AG08396 (cell line): ENCODE measurements at regions not wholly inside any gene's neighbourhood (a gene's known extent, or its start where the extent isn't known, plus 50 kb on each side); places are given as distances from the start of the nearest gene placed in this dataset.
"Not testable (repeated sequence)": the region's sequence is repeated elsewhere in the genome, so short reads cannot be mapped to it uniquely, and the experiment has no call there.

ENCODE experiments used
- DNase-seq: peaks from one replicate; pipeline ENCODE4 v3.0.0; 2012; ENCODE audit warnings: low spot score, mixed read lengths

DNA sequence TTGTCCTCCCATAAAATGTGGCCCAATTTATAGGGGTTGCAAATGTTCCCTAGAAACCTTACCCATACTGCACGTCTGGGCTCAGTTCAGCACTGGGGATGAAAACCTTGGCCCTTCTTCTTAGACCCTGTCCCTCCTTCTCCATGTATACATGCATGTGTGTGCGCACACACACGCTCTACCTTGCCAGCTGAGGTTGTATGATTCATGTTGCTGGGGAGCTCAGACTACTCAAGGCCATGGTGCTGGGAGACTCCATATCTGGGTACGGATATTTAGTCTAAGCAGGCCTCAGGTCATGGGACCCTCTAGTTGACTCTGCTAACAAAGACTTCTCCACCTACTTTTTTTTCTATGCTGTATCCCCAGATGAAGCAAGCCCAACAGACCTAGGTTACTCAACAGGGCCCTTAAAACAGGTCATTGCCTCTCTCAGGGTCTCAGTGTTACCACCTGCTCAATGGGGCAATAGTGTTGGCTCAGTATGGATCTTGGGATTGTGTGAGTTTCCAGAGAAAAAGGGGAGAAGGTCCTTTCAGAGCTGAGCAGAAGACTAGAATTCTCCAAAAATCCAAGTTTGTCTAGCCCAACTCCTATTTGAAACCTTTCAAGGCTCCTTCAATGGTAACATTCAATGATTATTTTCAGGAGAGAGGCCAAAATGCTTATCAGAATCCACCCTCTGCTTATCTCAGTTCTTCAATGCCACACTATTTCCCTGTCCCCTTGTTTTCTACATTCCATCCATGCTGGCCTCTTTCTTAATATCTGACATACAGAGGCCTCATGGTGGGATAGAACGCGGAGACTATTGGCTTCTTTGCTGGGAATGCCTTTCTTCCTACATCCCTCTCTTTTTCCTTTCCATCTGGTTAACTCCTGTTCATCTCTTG, 123.6 kb upstream of the PITX1 start:
- DNase-seq = no peak

DNA sequence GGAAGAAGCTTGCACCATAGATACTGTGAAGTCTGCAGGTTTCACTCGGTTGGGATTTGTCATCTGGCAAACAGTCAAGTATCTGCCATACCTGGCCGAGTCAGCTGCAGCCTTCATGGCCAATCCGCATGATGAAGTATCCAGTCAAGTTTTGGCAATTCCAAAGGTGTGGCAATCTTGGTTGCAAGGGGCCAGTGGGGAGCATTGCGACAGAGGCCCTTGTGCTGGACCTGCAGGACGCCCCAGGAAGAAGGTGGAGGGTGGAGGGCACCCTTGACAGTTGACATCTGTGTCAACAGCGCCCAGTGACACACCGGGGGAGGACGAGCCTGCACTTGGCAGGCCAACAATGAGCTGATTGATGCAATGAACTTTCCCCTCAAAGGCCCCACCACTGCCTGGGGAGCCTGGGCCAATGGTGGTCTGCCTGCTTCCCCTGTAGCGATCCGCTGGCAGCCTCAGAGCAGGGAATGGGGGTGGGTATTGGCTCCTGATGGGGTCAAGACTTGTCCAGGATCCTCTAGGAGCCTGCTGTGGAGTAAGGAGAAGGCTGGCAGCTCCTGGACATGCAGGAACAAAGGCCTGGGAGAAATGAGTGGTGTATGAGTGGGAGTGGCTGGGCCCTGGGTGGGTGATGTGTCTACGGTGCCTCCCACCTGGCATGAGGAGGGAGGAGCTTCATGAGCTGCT, 122.8 kb upstream of the PITX1 start:
- DNase-seq = no peak

DNA sequence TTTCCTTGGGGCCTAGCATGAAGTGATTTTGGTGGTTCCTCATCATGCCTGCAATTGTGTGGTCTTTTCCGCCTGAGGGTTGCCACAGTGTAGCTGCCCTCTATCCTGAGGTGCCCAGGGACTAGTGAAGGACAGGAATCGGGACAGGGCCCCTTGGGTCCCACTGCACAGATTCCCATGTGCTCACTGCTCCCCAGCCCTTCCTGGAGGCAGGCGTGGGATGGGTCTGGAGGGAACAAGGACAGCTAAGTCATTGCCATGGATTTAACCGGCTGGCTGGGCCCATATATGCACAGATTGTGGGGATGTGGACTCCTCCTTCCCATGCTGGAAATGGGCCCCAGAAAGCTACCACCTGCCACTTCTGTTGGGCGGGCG, 122.3 kb upstream of the PITX1 start:
- DNase-seq = no peak

DNA sequence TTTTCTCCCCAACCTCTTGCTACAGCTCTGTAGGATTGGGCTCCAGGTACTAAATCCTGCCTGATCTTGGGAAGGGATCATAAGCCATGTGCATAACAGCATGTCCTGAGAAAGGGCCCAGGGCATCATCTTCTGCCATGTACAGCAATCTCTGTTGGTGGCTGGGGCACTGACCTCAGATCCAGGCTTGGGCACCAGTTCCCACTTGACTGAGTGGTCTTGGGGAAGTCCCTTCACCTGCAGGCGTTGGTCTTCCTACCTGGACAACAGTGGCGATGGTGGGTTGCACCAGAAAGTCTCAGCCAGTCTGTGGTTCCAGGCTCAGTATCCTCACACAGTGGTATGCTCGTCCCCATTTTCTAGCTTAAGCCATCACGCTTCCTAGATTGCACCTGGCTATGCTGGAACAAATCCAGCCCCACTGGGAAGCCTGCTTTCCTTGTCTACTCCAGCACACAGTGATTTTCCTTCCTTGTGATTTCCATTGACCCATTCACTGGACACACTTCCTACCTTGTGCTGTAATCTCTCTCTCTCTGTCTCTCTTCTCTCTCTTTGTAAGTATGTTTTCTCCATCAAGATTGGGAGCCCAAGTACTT, 121.7 kb upstream of the PITX1 start:
- DNase-seq = no peak

DNA sequence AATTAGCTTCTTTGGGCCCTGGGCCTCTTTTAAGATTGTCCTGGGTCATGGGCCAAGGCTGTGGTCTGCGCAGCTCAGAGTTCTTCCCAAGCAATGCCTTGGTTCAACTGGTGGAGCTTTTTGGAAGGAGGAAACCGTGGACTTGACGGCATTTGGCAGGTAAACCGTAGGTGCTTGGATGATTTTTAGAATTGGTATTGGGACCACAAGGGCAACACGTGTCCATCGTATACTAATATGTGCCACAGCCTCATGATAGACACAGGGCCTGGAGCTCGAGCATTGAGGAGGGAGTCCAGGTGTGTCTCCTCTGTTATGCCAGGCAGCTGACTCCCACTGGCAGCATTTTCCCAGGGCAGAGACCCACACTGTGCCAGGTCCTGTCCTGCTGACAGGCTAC, 120.9 kb upstream of the PITX1 start:
- DNase-seq = no peak

DNA sequence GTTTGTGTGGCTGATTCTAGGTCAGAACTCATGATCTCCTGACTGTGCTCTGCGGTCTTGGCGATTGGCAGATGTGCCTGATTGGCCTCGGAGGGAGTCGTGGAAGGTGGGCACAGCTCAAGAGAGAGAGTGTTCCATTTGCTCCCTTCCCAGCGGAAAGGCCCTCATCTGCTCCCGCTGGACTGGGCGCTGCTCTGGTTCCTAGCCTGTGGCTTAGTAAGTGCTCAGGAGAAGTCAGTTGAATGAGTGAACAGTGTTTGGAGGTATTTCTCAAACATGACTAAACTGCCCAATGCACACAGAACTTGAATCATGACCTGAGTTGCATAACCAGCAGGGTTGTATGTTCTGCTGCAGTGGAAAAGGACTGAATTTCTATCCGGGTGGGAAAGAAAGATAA, 120.2 kb upstream of the PITX1 start:
- DNase-seq = no peak

DNA sequence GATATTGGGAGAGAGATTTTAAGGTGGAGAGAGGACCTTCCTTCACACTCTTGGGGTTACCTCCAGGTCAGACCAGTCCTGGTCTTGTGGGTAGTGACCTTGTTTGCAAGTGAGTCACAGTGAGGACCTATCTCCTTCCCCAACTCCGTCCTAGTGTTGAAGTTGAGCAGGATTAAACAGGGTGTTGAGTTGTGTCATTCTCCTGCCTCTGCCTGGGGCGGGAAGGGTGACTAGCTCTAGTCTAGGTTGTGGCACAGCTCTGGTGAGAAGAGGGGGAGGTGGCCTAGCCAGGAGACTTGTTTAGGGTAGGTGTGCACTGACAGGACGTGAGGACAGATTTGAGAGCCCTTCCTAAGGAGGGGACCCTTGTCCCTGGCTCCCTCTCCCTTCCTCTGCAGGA, 119.6 kb upstream of the PITX1 start:
- DNase-seq = no peak

DNA sequence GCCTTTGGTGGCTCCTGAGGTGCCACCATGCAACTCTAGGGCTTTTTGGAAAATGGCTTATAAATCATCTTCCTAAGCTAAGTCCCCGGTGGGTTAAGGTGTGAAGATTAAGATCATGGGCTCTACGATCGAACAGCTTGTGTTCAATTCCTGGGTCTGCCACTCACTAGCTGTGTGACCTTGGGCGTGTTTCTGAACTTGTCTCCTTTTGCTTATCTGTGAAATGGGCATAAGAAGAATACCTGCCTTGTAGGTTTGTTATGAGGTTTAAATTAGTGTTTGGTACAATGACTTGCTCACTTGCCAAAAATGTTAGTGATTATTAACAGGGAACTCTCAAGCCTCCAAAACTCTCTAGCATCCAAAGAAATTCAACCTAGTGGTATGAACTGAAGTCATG, 119.2 kb upstream of the PITX1 start:
- DNase-seq = no peak

DNA sequence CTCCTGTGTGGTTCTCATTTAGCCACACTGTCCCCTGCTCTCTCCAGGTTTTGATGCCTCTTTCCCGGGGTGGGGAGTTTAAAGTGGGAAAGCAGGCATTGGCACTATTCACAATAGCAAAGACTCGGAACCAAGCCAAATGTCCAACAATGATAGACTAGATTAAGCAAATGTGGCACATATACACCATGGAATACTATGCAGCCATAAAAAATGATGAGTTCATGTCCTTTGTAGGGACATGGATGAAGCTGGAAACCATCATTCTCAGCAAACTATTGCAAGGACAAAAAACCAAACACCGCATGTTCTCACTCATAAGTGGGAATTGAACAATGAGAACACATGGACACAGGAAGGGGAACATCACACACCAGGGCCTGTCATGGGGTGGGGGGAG, 117.6 kb upstream of the PITX1 start:
- not testable (repeated sequence) for DNase-seq

DNA sequence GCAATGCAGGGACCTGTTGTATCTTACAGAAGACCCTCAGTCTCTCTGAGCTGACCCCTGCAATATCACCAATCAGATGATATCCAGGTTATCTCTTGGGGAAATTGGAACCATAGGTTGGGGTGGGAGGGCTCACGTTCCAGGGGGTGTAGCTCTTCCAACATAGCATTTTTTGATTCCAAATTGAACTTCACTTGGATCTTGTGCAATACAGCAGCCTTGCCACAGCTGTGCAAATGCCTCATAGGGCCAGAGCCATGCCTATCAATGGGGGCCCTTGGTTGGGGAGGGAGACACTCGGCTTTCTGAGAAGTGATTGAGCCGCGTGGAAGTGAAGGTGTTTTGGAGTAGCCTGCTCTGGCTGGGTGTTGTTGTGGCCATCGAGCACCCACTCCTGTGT, 117.2 kb upstream of the PITX1 start:
- no peak for DNase-seq

DNA sequence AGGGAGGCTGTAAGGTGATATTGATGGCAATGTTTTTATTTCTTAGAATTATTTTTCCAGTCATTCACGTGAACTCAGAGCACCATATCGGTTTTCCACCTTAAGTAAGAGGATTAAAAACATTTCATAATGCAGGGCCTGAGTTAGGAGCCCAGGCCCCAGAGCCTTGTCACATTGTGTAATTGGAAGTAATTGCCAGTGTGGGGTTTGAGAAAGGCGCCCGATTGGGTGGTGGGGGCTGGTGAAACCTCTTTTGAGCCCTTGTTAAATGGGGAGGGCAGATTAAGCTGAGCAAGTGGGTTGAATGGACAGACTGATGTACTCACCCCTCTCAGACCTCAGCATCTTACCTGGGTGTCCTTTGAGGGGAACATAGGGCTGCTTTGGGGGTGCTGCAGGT, 116.7 kb upstream of the PITX1 start:
- no peak for DNase-seq

DNA sequence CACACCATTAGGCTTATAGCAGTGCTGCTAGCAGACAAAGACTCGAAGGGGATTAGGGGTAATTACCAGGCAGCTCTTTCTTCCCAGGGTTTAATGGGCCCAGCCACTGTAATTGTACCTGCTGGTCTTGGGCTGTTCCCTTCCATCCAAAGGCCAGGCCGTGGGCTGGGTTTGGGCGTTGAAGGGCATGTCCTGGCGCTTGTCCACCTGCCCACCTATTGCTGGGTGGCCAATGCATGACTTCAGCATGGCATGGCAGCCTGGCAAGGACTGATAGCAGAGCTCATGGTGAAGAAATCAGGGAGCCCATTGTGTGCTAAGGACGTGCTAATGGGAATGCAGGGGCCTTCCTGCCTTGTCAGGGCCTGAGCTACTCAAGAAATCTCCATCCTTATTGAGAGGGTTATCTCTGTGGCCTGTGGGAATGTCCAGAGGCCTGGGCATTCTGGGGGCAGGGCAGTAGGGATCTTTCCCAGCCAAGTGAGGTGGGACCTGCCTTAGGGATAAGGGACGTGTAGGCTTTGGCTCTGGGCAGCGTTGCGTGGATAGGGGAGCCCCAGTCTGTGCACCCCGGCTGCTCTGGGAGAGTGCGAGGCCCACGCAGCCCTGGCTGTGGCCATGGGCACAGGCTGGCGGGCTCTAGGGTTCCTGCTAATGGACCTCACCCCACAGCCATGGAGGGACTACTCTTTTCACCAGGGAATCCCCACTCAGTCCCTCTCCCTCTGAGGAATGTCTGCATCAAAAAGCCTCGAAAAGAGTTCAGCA, 116.1 kb upstream of the PITX1 start:
- DNase-seq = no peak

DNA sequence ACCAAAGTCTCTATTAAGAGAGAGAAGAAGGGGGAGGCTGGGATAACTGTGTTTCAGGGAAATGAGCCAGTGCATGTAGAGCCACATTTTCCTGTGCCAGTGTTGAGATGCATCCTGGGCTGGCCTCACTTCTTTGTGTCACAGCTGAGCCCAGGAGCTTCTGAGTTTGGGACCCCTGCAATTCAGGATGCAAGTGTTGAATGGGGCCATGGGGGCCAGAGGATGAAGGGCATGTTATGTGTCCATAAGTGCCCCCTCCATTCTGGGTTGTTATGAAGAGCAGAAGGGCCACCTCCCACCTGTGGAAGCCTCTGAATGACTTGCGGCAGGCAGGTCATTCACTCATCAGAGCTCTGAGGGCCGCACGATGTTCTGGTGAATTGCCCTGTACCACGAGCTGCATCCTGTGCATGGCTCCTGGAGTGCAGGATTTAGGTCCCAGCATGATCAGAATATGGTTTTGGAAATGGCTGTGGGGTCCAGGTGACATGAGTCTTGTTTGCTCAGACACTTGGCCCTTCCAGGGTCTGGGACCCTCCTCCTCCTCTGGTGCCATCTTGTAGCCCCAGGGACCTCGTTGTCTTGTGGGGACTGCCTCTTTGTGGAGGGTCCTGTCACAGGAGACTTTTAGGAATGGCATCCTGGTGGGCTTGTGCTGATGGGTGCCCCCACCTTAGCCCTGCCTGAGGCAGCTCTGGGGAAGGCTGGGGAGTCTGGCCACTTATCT, 115.4 kb upstream of the PITX1 start:
- no peak for DNase-seq

DNA sequence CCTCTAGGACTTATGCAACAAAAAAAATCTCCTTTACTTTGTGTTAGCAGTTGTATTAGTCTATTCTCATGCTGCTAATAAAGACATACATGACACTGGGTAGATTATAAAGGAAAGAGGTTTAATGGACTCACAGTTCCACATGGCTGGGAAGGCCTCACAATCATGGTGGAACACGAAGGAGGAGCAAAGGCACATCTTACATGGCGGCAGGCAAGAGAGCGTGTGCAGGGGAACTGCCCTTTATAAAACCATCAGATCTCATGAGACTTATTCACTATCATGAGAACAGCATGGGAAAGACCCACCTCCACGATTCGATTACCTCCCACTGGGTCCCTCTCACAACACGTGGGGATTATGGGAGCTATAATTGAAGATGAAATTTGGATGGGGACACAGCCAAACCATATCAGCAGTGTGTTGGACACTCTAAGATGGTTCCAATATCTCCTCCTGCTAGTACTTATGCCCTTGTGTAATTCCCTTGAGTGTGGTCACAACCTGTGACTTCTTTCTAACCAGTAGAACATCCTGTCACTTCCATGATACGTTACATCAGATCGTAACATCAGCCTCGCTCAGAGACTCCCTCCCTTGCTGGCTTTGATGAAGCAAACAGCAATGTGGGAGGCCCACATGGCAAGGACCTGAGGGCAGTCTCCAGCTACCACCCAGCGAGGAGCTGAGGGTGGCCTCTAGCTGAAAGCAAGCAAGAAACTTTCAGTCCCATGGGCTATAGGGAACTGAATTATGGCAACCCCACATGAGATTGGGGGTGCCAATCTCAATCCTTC, 113.5 kb upstream of the PITX1 start:
- no peak for DNase-seq

DNA sequence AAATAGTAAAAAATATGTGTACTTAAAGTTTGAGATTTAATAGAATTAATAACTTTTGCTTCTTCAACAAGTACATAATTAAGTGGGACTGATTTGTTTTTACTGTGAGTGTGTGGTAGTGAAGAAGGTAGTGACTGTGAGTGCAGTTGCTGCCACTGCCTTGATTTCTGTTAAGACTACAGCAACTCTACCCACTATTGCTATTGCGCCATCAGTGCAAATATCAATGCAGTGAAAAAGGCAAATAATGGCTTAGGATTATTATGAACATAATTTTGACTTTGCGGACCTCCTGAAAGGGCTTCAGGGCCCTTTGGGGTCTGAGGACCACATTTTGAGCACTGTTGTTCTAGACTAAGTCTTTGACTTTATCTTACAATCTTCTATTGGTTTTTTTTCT, 112.0 kb upstream of the PITX1 start:
- no peak for DNase-seq

DNA sequence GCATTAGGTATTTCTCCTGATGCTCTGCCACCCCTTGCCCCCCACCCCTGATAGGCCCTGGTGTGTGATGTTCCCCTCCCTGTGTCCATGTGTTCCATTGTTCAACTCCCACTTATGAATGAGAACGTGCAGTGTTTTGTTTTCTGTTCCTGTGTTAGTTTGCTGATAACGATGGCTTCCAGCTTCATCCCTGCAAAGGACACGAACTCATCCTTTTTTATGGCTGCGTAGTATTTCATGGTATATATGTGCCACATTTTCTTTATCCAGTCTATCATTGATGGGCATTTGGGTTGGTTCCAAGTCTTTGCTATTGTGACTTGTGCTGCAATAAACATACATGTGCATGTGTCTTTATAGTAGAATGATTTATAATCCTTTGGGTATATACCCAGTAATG, 109.7 kb upstream of the PITX1 start:
- DNase-seq = not testable (repeated sequence)

DNA sequence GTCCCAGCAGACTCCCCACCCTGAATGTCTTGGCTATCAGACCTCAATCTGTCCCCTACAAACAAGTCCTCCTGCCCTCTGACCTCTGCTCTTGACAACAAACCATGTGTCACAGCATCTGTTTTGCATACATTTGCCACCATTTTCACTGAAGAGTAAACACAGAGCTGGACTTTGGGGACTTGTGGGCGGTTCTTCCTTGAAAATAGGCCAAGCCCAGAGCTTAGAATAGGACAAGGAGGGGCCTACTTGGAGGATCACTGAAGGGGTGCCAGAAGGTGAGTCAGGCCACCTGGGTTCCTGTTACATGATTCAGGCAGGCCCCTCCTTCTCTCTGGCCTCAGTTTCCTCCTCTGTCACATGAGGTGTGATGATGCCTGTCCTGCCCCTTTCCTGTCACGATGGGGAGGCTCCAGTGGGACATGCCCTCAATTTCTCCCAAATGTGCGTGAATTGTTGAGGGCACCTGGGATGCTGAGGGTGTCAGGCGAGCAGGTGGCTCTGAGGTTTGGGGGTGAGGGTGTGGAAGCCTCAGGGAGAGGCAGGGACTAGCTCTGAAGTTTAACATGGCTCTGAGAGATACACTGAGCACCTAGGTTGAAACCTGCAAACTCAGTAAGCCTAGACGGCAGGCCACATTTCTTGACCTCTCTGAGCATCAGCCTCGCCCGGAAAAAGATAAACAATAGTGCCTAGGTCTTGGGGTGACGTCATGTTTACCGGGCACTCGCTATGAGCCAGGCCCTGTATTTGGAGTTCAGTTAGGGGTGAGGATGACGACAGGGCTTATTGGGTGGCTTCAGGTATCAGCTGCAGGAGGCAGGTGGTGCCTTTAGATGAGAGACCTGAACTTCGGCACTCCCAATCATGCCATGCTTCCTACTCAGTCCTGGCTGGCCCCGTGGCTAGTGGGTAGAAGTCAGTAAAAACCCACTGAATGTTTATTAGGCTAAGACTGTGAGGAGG, 107.6 kb upstream of the PITX1 start:
- no peak for DNase-seq

DNA sequence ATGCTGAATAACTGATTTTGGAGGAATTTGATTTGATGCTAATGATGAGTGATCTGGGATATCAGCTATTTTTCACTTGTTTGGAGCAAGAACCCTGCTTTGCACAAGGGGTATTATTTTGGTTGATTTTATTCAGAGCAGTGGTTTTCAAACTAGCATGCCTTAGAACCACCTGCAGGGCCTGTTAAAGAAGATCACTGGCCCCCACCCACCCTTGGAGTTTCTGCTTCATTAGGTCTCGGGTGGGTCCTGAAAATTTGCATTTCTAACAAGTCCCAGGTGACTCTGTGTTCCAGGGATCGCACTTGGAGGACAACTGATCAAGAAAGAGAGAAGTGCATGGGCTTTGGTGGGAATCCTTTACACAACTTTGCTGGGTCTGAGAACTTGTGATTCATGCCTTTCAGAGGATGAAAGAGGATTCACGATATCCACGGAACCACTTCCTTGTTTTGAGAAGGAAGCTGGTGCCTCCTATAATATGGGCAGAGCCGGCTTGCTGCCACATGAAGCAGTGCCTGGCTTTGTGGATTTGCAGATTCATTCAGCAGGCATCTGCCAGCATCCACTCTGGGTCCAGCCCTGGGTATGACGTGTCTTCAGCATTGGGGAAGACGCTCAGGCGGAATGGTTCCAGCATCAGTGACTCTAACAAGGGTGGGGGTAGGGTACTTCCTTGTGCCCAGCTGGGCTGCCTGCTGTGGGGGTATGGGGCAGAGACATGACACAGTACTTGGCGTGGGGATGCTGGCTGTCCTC, 106.6 kb upstream of the PITX1 start:
- no peak for DNase-seq
